ENCODE measurements at regions not wholly inside any gene's neighbourhood (a gene's known extent, or its start where the extent isn't known, plus 50 kb on each side); places are given as distances from the start of the nearest gene placed in this dataset.

DNA sequence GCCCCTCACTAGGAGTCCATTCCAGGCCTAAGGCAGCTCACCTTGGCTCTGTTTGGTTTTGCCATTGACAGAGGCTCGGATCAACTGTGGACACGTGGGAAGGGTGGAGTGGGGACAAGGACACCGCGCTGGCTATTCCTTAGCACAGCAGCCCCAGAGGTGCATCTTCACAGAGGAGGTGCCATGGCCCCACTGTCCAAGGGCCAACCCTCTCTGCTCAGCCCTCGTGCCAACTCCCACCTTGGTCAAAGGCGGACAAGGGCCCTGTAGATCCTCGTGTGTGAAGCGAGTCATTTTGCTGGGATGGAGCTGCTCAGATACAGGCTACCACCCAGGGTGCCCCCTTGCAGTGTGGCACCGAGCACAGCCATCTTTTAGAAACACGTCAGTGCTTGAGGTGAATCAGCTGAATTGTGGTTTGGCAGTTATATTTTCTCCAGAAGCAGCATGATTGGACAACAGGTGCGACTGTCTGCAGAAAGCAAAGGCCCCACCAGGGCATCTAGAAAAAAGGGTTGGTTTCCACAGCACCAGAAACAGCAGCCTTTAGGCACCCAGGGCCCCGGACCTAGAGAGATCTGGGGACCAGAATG, 192.1 kb upstream of the GPR12 start (continued):
- TF ChIP-seq PHF21A (IDR thresholded peaks at IDR 0.05; ENCODE audit: borderline replicate concordance, low read depth): no peak
- TF ChIP-seq, protein P1, sequence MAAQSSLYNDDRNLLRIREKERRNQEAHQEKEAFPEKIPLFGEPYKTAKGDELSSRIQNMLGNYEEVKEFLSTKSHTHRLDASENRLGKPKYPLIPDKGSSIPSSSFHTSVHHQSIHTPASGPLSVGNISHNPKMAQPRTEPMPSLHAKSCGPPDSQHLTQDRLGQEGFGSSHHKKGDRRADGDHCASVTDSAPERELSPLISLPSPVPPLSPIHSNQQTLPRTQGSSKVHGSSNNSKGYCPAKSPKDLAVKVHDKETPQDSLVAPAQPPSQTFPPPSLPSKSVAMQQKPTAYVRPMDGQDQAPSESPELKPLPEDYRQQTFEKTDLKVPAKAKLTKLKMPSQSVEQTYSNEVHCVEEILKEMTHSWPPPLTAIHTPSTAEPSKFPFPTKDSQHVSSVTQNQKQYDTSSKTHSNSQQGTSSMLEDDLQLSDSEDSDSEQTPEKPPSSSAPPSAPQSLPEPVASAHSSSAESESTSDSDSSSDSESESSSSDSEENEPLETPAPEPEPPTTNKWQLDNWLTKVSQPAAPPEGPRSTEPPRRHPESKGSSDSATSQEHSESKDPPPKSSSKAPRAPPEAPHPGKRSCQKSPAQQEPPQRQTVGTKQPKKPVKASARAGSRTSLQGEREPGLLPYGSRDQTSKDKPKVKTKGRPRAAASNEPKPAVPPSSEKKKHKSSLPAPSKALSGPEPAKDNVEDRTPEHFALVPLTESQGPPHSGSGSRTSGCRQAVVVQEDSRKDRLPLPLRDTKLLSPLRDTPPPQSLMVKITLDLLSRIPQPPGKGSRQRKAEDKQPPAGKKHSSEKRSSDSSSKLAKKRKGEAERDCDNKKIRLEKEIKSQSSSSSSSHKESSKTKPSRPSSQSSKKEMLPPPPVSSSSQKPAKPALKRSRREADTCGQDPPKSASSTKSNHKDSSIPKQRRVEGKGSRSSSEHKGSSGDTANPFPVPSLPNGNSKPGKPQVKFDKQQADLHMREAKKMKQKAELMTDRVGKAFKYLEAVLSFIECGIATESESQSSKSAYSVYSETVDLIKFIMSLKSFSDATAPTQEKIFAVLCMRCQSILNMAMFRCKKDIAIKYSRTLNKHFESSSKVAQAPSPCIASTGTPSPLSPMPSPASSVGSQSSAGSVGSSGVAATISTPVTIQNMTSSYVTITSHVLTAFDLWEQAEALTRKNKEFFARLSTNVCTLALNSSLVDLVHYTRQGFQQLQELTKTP (IDR thresholded peaks at IDR 0.05; ENCODE audit: low read depth in 1 of 2, partially characterized antibody in 2 of 2): no peak

DNA sequence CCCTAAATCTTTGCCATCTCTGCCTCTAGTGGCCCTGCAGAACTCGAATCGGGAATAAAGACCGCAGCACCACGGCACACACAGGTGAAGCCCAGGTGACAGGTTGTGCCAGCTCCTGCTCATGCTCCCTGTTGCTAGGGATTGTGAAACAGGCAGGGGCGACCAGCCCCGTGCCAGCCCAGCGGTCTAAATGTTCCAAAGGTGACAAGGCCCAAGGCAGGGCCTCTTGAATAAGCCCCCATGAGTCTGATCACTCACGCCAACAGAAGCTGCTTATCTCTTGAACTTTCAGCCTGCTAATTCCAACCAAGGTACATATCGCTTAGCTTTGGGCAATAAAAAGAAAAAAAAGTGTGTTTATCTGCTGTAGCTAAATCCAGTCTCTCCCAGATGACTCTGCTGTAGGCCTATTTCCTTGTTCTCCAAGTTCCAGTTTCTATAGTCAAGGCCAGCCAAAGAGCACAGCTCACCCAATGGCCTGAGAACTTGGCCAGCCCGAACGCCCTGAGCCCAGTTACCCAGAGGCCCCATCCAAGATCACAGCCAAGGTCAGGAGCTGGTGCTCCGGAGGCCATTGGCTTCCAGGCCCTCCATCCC, 191.1 kb upstream of the GPR12 start:
- intact Hi-C loops (cut with micrococcal nuclease): no loop called here
- 48% methylated on average over 10 of the region's 12 CpGs for WGBS (ENCODE audit: insufficient coverage, low coverage, missing lambda C conversion rate)
- peak overlapping the region; percentile 32; the same call in 1 of the 2 replicates for H2AFZ ChIP-seq (ENCODE audit: low read depth, low read length)
- no TSS peak for BruUV-seq (replicated peaks)
- H3K4me2 ChIP-seq (ENCODE audit: insufficient read depth, low read length): no peak overlapping the region; the same call in 1 of the 2 replicates
- H3K9me3 ChIP-seq (replicated peaks; ENCODE audit: control insufficient read depth, insufficient read depth, low read depth, low read length): no peaks in the 10 kb centered on the region
- H4K20me1 ChIP-seq (replicated peaks; ENCODE audit: control insufficient read depth, insufficient read depth, low read length): no peaks in the 10 kb centered on the region
- no peak overlapping the region for H3K27ac ChIP-seq (ENCODE audit: extremely low read depth, low read depth, low read length)
- peaks cover 11 to 18% of the 10 kb centered on the region in 2 experiments; a peak in 4 of 5 replicates for H3K4me1 ChIP-seq (replicated peaks in 1 of 2; ENCODE audit: control insufficient read depth in 2 of 2, insufficient read depth in 2 of 2, low read length in 2 of 2)
- POLR2A ChIA-PET: interaction anchor here (0.6 to 1.2 kb wide), 4 partner anchors 9 to 198 kb away, joined by 3 to 4 read pairs (median 4); no protein-coding TSS in a partner anchor
- H3K9me1 ChIP-seq (ENCODE audit: control insufficient read depth, insufficient read depth, low read length): no peaks in the 10 kb centered on the region
- no peaks in the 10 kb centered on the region for H3K79me2 ChIP-seq (ENCODE audit: control insufficient read depth, insufficient read depth, low read length)
- CTCF ChIA-PET (ENCODE audit: low intra/inter-chr PET ratio): no interaction called here
- ATAC-seq (no peak), DNase-seq (ENCODE audit: extremely low read depth in 1 of 4, low spot score in 3 of 4) (no peak), FAIRE-seq (no peak)
- H3K4me3 ChIP-seq: no peak overlapping the region
- no peaks in the 10 kb centered on the region for H3K36me3 ChIP-seq (ENCODE audit: control insufficient read depth, insufficient read depth, low read length)
- in situ Hi-C loops (cut with MboI): loop anchor here (10.0 kb wide), 1 partner anchor 1033 kb away; the partner anchor contains the start of gene URAD
- H3K9ac ChIP-seq (ENCODE audit: insufficient read depth in 1 of 2, low read depth in 2 of 2, low read length in 2 of 2): no peak overlapping the region
- no peaks in the 10 kb centered on the region for H3K27me3 ChIP-seq (ENCODE audit: control insufficient read depth in 2 of 2, insufficient read depth in 2 of 2, low read length in 2 of 2)
- TF ChIP-seq, protein P2, sequence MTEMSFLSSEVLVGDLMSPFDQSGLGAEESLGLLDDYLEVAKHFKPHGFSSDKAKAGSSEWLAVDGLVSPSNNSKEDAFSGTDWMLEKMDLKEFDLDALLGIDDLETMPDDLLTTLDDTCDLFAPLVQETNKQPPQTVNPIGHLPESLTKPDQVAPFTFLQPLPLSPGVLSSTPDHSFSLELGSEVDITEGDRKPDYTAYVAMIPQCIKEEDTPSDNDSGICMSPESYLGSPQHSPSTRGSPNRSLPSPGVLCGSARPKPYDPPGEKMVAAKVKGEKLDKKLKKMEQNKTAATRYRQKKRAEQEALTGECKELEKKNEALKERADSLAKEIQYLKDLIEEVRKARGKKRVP (CRISPR knock-in tag; IDR thresholded peaks at IDR 0.05): no peak
- TF ChIP-seq, protein P3, sequence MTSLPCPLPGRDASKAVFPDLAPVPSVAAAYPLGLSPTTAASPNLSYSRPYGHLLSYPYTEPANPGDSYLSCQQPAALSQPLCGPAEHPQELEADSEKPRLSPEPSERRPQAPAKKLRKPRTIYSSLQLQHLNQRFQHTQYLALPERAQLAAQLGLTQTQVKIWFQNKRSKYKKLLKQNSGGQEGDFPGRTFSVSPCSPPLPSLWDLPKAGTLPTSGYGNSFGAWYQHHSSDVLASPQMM (CRISPR knock-in tag; IDR thresholded peaks at IDR 0.05): no peak
- TF ChIP-seq, protein P4, sequence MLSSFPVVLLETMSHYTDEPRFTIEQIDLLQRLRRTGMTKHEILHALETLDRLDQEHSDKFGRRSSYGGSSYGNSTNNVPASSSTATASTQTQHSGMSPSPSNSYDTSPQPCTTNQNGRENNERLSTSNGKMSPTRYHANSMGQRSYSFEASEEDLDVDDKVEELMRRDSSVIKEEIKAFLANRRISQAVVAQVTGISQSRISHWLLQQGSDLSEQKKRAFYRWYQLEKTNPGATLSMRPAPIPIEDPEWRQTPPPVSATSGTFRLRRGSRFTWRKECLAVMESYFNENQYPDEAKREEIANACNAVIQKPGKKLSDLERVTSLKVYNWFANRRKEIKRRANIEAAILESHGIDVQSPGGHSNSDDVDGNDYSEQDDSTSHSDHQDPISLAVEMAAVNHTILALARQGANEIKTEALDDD (IDR thresholded peaks at IDR 0.05): no peak
- TF ChIP-seq HDGF (IDR thresholded peaks at IDR 0.05) (no peak), HNRNPL (IDR thresholded peaks at IDR 0.05; ENCODE audit: low read depth, low read length) (no peak), HNRNPLL (IDR thresholded peaks at IDR 0.05; ENCODE audit: low read depth, low read length, poor library complexity, severe bottlenecking) (no peak), EZH2 (IDR thresholded peaks at IDR 0.05; ENCODE audit: borderline replicate concordance, low read depth, low read length) (no peak), ZNF165 (CRISPR knock-in tag; IDR thresholded peaks at IDR 0.05; ENCODE audit: borderline replicate concordance) (no peak)

All from K562 (cell line).